NT2/D1 (cell line): ENCODE measurements at regions not wholly inside any gene's neighbourhood (a gene's known extent, or its start where the extent isn't known, plus 50 kb on each side); places are given as distances from the start of the nearest gene placed in this dataset.

Experiments used
- DNase-seq: peaks from one replicate; pipeline ENCODE4 v3.0.0-alpha.2; 2011; ENCODE audit warnings: low read depth, low spot score
- H3K27me3 ChIP-seq: 2 replicates; pipeline ENCODE4 v1.6.0; 2011; ENCODE audit warnings: mild to moderate bottlenecking; ENCODE audit not compliant: insufficient read length, insufficient read depth
- H3K36me3 ChIP-seq: 2 replicates; pipeline ENCODE4 v1.6.1; 2011; ENCODE audit warnings: mild to moderate bottlenecking, low read length, mixed read lengths; ENCODE audit not compliant: insufficient read depth, insufficient read length
- H3K4me1 ChIP-seq: 2 replicates; pipeline ENCODE4 v1.5.1; 2011; ENCODE audit not compliant: insufficient read depth, insufficient read length
- H3K4me3 ChIP-seq: 2 replicates; pipeline ENCODE4 v1.5.1; 2011; ENCODE audit warnings: low read depth; ENCODE audit not compliant: insufficient read length
- H3K9ac ChIP-seq: 2 replicates; pipeline ENCODE4 v1.6.0; 2011; ENCODE audit warnings: low read depth; ENCODE audit not compliant: insufficient read length
- H3K9me3 ChIP-seq: 2 replicates; pipeline ENCODE4 v1.5.1; 2011; ENCODE audit warnings: mild to moderate bottlenecking, low read length; ENCODE audit not compliant: insufficient read depth
- SUZ12 ChIP-seq: IDR thresholded peaks from 2 replicates; pipeline ENCODE4 v1.6.1; 2011; ENCODE audit not compliant: insufficient read length, insufficient read depth; ENCODE audit errors: extremely low read depth
- YY1 ChIP-seq: IDR thresholded peaks from 2 replicates; pipeline ENCODE4 v1.6.1; 2011; ENCODE audit not compliant: insufficient read length, insufficient read depth
- ZNF274 ChIP-seq: IDR thresholded peaks from 2 replicates; pipeline ENCODE4 v1.6.1; 2011; ENCODE audit warnings: mild to moderate bottlenecking, low read depth, low read length

DNA sequence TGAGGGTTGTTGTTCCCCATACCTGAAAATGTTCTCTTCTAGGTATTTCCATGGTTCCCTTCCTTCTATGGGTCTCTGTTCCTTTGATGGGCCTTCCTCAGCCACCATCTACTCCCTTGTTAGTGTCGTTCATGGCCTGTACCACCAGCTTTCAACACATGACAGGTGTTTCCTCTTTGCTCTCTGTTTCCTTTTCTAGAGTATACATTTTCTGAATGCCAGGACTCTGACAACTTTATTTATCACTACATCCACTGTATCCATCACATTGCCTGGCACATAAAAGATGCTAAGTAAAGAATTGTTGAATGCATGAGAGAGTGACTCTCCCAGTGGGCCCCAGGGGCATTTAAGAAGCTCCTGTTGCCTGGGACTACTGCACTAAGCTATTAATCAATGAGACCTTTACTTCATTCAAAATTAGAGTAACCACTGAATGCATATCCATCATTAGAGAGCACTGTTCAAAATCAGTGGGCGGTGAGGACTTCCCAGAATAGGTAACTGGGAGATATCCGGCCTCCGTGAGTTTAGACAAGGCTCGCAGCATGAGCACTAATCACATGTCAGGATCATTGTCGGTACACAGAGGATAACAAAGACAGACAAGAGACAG is 255.0 kb downstream of the CBLN1 start:
- Histone ChIP-seq H3K9me3 (no peaks in the 10 kb centered on the region), H3K27me3 (no peaks in the 10 kb centered on the region), H3K36me3 (no peaks in the 10 kb centered on the region), H3K4me1 (peaks cover 12% of the 10 kb centered on the region), H3K4me3 (no peak overlapping the region), H3K9ac (no peak overlapping the region)
- no peak for DNase-seq
- TF ChIP-seq YY1 (no peak), ZNF274 (no peak), SUZ12 (no peak)

- H3K9me3 ChIP-seq: no peaks in the 10 kb centered on the region
- H3K9ac ChIP-seq: no peak overlapping the region
- no peaks in the 10 kb centered on the region for H3K27me3 ChIP-seq
- no peaks in the 10 kb centered on the region for H3K36me3 ChIP-seq
- H3K4me1 ChIP-seq: peaks cover 12% of the 10 kb centered on the region
- no peak overlapping the region for H3K4me3 ChIP-seq
- DNase-seq: no peak
- no peak for TF ChIP-seq ZNF274
- TF ChIP-seq SUZ12: no peak
- no peak for TF ChIP-seq YY1
Measured at GRCh38 chr16:49024896-49025295, 256.7 kb downstream of the CBLN1 start.

- Histone ChIP-seq H3K4me1 (peaks cover 12% of the 10 kb centered on the region), H3K9ac (no peak overlapping the region), H3K36me3 (no peaks in the 10 kb centered on the region), H3K9me3 (no peaks in the 10 kb centered on the region), H3K4me3 (no peak overlapping the region), H3K27me3 (no peaks in the 10 kb centered on the region)
- no peak for DNase-seq
- TF ChIP-seq YY1: no peak
- no peak for TF ChIP-seq SUZ12
- TF ChIP-seq ZNF274: no peak
Measured at GRCh38 chr16:49024016-49024415, 257.6 kb downstream of the CBLN1 start.

- no peak for DNase-seq
- H3K4me3 ChIP-seq: no peak overlapping the region
- H3K27me3 ChIP-seq: no peaks in the 10 kb centered on the region
- peaks cover 12% of the 10 kb centered on the region for H3K4me1 ChIP-seq
- H3K36me3 ChIP-seq: no peaks in the 10 kb centered on the region
- no peak overlapping the region for H3K9ac ChIP-seq
- no peak for TF ChIP-seq SUZ12
- TF ChIP-seq YY1: no peak
- no peak for TF ChIP-seq ZNF274
- no peaks in the 10 kb centered on the region for H3K9me3 ChIP-seq
Measured at GRCh38 chr16:49023050-49023449, 258.6 kb downstream of the CBLN1 start.

DNA sequence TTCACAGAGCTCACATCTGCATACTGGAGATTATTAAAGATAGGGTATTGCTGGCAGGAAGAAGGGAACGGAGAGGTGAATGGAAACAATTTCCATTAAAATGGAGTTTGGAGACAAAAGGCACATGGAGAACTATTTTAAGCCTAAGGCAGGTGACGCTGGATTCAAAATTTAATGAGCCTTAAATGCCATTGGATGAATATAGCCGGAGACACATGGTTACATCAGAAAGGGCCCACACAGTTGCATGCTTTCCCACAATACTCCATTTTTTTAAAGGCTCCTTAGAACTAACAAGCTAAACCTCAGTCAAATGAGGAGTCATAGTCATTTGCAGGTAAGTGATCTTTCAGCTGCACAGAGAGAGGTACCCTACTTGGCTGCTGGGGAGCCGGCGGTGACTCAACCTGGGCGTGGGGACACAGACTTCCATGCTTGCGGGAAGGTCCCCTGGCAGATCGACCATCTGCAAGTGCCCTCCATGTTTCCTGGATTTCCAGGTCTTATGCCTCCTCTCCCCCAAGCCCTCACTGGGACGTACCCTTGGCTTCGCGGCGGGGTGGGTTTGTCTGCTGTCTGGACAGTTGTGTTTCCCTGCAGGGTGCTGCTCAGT is 259.2 kb downstream of the CBLN1 start:
- TF ChIP-seq SUZ12 (no peak), YY1 (no peak), ZNF274 (no peak)
- Histone ChIP-seq H3K36me3 (no peaks in the 10 kb centered on the region), H3K4me1 (peaks cover 12% of the 10 kb centered on the region), H3K9ac (no peak overlapping the region), H3K9me3 (no peaks in the 10 kb centered on the region), H3K27me3 (no peaks in the 10 kb centered on the region), H3K4me3 (no peak overlapping the region)
- no peak for DNase-seq

- no peak overlapping the region for H3K4me3 ChIP-seq
- no peak for TF ChIP-seq YY1
- TF ChIP-seq ZNF274: no peak
- no peak for TF ChIP-seq SUZ12
- DNase-seq: no peak
- peaks cover 12% of the 10 kb centered on the region for H3K4me1 ChIP-seq
- no peaks in the 10 kb centered on the region for H3K9me3 ChIP-seq
- no peaks in the 10 kb centered on the region for H3K27me3 ChIP-seq
- no peak overlapping the region for H3K9ac ChIP-seq
- no peaks in the 10 kb centered on the region for H3K36me3 ChIP-seq
Measured at GRCh38 chr16:49021136-49021535, 260.5 kb downstream of the CBLN1 start.

- no peak for TF ChIP-seq YY1
- no peak for TF ChIP-seq ZNF274
- TF ChIP-seq SUZ12: no peak
- Histone ChIP-seq H3K9ac (no peak overlapping the region), H3K36me3 (no peaks in the 10 kb centered on the region), H3K4me1 (peaks cover 18% of the 10 kb centered on the region), H3K4me3 (no peak overlapping the region), H3K27me3 (no peaks in the 10 kb centered on the region), H3K9me3 (no peaks in the 10 kb centered on the region)
- no peak for DNase-seq
Measured at GRCh38 chr16:49020436-49020835, 261.2 kb downstream of the CBLN1 start.
